CD14-positive monocyte (primary cell): ENCODE measurements at regions not wholly inside any gene's neighbourhood (a gene's known extent, or its start where the extent isn't known, plus 50 kb on each side); places are given as distances from the start of the nearest gene placed in this dataset.

ENCODE experiments used
- DNase-seq, 3 donors: peaks; one replicate each; pipeline ENCODE4 v3.0.0-alpha.2; 2011 to 2022
- H2AFZ ChIP-seq: 2 replicates; pipeline ENCODE4 v1.6.0; 2012; ENCODE audit warnings: mild to moderate bottlenecking, low read depth, low read length, inconsistent platforms; ENCODE audit not compliant: insufficient read depth, poor library complexity, severe bottlenecking
- H3K27ac ChIP-seq, 2 donors: 1 replicate in 1 of 2; 2 replicates in 1 of 2; pipeline ENCODE4 v1.5.1; 2012 to 2013; ENCODE audit warnings: low read length in 2 of 2, control low read depth in 1 of 2, inconsistent platforms in 1 of 2, low read depth in 1 of 2, mild to moderate bottlenecking in 1 of 2
- H3K27me3 ChIP-seq, 2 donors: one replicate each; pipeline versions ENCODE4 v1.6.0 to v1.6.1; 2011 to 2013; ENCODE audit warnings: low read length in 2 of 2; ENCODE audit not compliant: control insufficient read depth in 2 of 2, insufficient read depth in 2 of 2
- H3K36me3 ChIP-seq, 2 donors: replicated peaks in 1 of 2; 1 replicate in 1 of 2; 2 replicates in 1 of 2; pipeline versions ENCODE4 v1.5.1 to v1.6.1; 2012 to 2013; ENCODE audit warnings: low read length in 2 of 2, control low read depth in 1 of 2, inconsistent platforms in 1 of 2, mild to moderate bottlenecking in 1 of 2; ENCODE audit not compliant: insufficient read depth in 2 of 2, control insufficient read depth in 1 of 2
- H3K4me1 ChIP-seq, 2 donors: 1 replicate in 1 of 2; 2 replicates in 1 of 2; pipeline versions ENCODE4 v1.5.1 to v1.6.1; 2012 to 2013; ENCODE audit warnings: low read length in 2 of 2, control low read depth in 1 of 2, inconsistent platforms in 1 of 2, mild to moderate bottlenecking in 1 of 2, moderate library complexity in 1 of 2; ENCODE audit not compliant: insufficient read depth in 2 of 2, control insufficient read depth in 1 of 2
- H3K4me2 ChIP-seq: replicated peaks from 2 replicates; pipeline ENCODE3; 2012; ENCODE audit warnings: low read length, moderate library complexity, mild to moderate bottlenecking; ENCODE audit not compliant: poor library complexity, severe bottlenecking; ENCODE audit errors: extremely low read depth
- H3K4me3 ChIP-seq, 3 experiments: fragments of 200-600 bp in 1 of 3; sonication (generic) in 1 of 3; replicated peaks in 1 of 3; 1 replicate in 2 of 3; 2 replicates in 1 of 3; pipeline ENCODE4 v1.5.1; 2011 to 2013; ENCODE audit warnings: low read length in 3 of 3, mild to moderate bottlenecking in 3 of 3, control low read depth in 2 of 3, low read depth in 2 of 3, inconsistent platforms in 1 of 3, moderate library complexity in 1 of 3
- H3K79me2 ChIP-seq: 2 replicates; pipeline ENCODE4 v1.6.0; 2012; ENCODE audit warnings: mild to moderate bottlenecking, control low read depth, inconsistent platforms, low read length, moderate library complexity; ENCODE audit not compliant: insufficient read depth
- H3K9ac ChIP-seq: 2 replicates; pipeline ENCODE4 v1.6.0; 2017; ENCODE audit warnings: low read length, mild to moderate bottlenecking; ENCODE audit not compliant: insufficient read depth, poor library complexity, severe bottlenecking
- H3K9me3 ChIP-seq, 2 donors: replicated peaks in 1 of 2; 1 replicate in 1 of 2; 2 replicates in 1 of 2; pipeline versions ENCODE4 v1.5.1 to v1.6.1; 2012 to 2013; ENCODE audit warnings: low read length in 2 of 2, control low read depth in 1 of 2; ENCODE audit not compliant: control insufficient read depth in 1 of 2, insufficient read depth in 1 of 2
- H4K20me1 ChIP-seq: 2 replicates; pipeline ENCODE4 v1.6.0; 2012; ENCODE audit warnings: mild to moderate bottlenecking, low read length, control low read depth, moderate library complexity; ENCODE audit not compliant: insufficient read depth
- H3K27ac Mint-ChIP-seq, 7 donors: one replicate each; pipeline ENCODE4 v1.8.0; 2020; ENCODE audit warnings: mild to moderate bottlenecking in 7 of 7, mixed read lengths in 7 of 7, moderate library complexity in 6 of 7, inconsistent platforms in 2 of 7
- H3K27me3 Mint-ChIP-seq, 3 donors: one replicate each; pipeline ENCODE4 v1.8.0; 2021 to 2022; ENCODE audit warnings: low read depth in 3 of 3, mild to moderate bottlenecking in 3 of 3, mixed read lengths in 3 of 3, moderate library complexity in 3 of 3, inconsistent platforms in 1 of 3
- H3K36me3 Mint-ChIP-seq, 2 donors: one replicate each; pipeline ENCODE4 v1.8.0; 2020; ENCODE audit warnings: mixed read lengths in 2 of 2, inconsistent platforms in 1 of 2, mild to moderate bottlenecking in 1 of 2
- H3K4me1 Mint-ChIP-seq: one replicate; pipeline ENCODE4 v1.8.0; 2020; ENCODE audit warnings: mild to moderate bottlenecking, mixed read lengths
- H3K4me3 Mint-ChIP-seq, 2 donors: one replicate each; pipeline ENCODE4 v1.8.0; 2020; ENCODE audit warnings: mild to moderate bottlenecking in 2 of 2, mixed read lengths in 2 of 2, moderate library complexity in 1 of 2
- H3K9me3 Mint-ChIP-seq, 7 donors: one replicate each; pipeline ENCODE4 v1.8.0; 2020 to 2022; ENCODE audit warnings: mixed read lengths in 7 of 7, mild to moderate bottlenecking in 6 of 7, moderate library complexity in 6 of 7, inconsistent platforms in 2 of 7
- CTCF ChIP-seq: fragments of 200-600 bp; IDR thresholded peaks from one replicate; pipeline ENCODE4 v1.8.0; 2022; ENCODE audit warnings: antibody characterized with exemption, mild to moderate bottlenecking
- WGBS: methylation state at CpG from one replicate; pipeline ENCODE4 v1.1.5; 2013; ENCODE audit warnings: missing lambda C conversion rate; ENCODE audit not compliant: insufficient coverage; 5-methylcytosine and 5-hydroxymethylcytosine counted together
- intact Hi-C, 2 donors: fragments of 100-400 bp; cut with micrococcal nuclease; formaldehyde crosslinking; loops; one replicate each; pipeline versions ENCODE4 v1.15.0 to v1.15.1; 2023

DNA sequence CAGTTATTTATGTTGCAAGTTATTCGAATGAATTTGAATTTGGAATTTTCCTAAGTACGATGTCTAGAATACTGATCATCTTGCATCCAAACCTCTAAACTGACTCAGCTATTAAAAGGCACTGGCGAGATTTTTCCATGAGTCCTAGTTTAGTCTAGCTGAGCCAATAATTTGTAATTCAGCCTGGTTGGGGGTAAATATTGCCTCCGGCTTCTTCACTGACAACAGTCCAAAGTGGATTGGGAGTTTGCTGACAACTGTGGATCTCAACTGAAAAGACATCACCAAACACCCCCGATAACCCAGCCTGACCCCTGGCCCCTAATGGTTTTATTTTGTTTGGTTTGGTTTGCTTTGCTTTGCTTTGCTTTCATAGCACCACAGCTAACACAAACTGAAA lies 189.8 kb upstream of the DAPK1 start:
- H2AFZ ChIP-seq = no peak overlapping the region

DNA sequence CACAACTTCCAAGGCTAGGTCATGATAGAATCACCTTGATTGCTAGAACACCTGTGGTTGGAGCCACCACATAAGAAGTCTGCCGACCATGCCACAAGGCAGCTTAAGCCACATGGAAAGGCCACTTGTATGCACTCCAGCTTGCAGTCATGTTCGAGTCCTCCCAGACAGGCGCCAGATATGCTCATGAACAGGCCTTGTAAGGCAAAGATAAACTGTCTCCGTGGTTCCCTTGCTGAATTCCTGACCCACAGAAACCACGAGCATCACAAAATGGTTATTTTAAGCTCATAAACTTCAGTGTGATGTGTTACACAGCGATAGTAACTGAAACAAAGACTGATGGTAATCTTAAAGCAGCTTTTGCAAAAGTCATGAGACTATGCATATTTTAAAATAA lies 188.4 kb upstream of the DAPK1 start:
- Histone ChIP-seq H3K79me2 (no peaks in the 10 kb centered on the region), H4K20me1 (no peaks in the 10 kb centered on the region), H3K4me1 (no peaks in the 10 kb centered on the region), H3K4me3 (no peak overlapping the region), H3K27ac (no peak overlapping the region), H3K4me2 (no peak overlapping the region), H3K36me3 (no peaks in the 10 kb centered on the region), H3K27me3 (no peaks in the 10 kb centered on the region), H3K9ac (no peak overlapping the region), H2AFZ (no peak overlapping the region), H3K9me3 (no peaks in the 10 kb centered on the region)
- Mint-ChIP-seq H3K27me3 (peaks cover 6 to 20% (median 10%) of the 10 kb centered on the region in 3 donors), H3K27ac (no peak overlapping the region), H3K36me3 (no peaks in the 10 kb centered on the region), H3K4me1 (no peaks in the 10 kb centered on the region), H3K9me3 (peaks cover 0 to 2% (median 0%) of the 10 kb centered on the region in 7 donors), H3K4me3 (no peak overlapping the region)
- no peak for DNase-seq
- WGBS = 50% methylated on average over 3 of the region's 6 CpGs
- intact Hi-C loops = loop anchor here in 1 of 2 donors (5.0 kb wide), 1 partner anchor 677 kb away; no protein-coding TSS in a partner anchor
- TF ChIP-seq CTCF = no peak

More for the DNA sequence above, 189.8 kb upstream of the DAPK1 start:
- Histone ChIP-seq H3K27me3 (peaks cover 0 to 2% of the 10 kb centered on the region in 2 donors), H3K27ac (no peak overlapping the region), H3K9me3 (no peaks in the 10 kb centered on the region), H3K4me1 (no peaks in the 10 kb centered on the region), H3K79me2 (no peaks in the 10 kb centered on the region), H3K9ac (no peak overlapping the region), H3K4me2 (no peak overlapping the region), H3K36me3 (no peaks in the 10 kb centered on the region), H4K20me1 (no peaks in the 10 kb centered on the region), H3K4me3 (no peak overlapping the region)
- H3K27me3 Mint-ChIP-seq = peaks cover 6 to 22% (median 10%) of the 10 kb centered on the region in 3 donors
- no peaks in the 10 kb centered on the region for H3K36me3 Mint-ChIP-seq
- H3K4me1 Mint-ChIP-seq = no peaks in the 10 kb centered on the region
- no peak for DNase-seq
- TF ChIP-seq CTCF = no peak
- H3K4me3 Mint-ChIP-seq = no peak overlapping the region
- intact Hi-C loops = loop anchor here in 1 of 2 donors (5.0 kb wide), 1 partner anchor 676 kb away; no protein-coding TSS in a partner anchor
- H3K27ac Mint-ChIP-seq = no peak overlapping the region
- no CpG with 5 or more reads among the region's 5 CpGs for WGBS
- peaks cover 0 to 2% (median 0%) of the 10 kb centered on the region in 7 donors for H3K9me3 Mint-ChIP-seq
